HG03045 (cell line): ENCODE measurements at regions not wholly inside any gene's neighbourhood (a gene's known extent, or its start where the extent isn't known, plus 50 kb on each side); places are given as distances from the start of the nearest gene placed in this dataset.

ENCODE experiments used
- ATAC-seq: cut with Tn5 transposase; IDR thresholded peaks from one replicate; pipeline ENCODE4 v1.9.1; 2021; ENCODE audit warnings: mild to moderate bottlenecking, moderate library complexity; ENCODE audit not compliant: unreplicated experiment

DNA sequence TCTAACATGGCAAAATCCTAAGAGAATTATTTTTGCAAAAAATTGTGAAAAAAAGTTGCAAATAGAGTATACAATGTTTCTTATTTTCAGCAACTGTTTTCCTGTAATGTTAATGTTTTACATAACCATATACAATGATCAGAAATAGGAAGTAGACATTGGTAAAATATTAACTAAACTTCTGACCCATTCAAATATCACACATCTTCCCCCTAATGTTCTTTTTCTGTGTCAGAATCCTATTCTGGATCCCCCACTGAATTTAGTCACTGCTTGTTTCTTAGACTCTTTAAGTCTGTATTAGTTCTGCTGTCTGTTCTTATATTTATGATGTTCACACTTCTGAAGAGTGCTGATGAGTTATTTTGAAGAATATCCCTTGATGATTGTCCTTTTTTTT is 62.0 kb downstream of the HFE start:
- no peak for ATAC-seq

GRCh38 chr6:26152226-26153101 is 65.2 kb downstream of the HFE start:
- no peak for ATAC-seq

- no peak for ATAC-seq
These were observed 68.1 kb downstream of the HFE start for GRCh38 chr6:26155061-26155930.

DNA sequence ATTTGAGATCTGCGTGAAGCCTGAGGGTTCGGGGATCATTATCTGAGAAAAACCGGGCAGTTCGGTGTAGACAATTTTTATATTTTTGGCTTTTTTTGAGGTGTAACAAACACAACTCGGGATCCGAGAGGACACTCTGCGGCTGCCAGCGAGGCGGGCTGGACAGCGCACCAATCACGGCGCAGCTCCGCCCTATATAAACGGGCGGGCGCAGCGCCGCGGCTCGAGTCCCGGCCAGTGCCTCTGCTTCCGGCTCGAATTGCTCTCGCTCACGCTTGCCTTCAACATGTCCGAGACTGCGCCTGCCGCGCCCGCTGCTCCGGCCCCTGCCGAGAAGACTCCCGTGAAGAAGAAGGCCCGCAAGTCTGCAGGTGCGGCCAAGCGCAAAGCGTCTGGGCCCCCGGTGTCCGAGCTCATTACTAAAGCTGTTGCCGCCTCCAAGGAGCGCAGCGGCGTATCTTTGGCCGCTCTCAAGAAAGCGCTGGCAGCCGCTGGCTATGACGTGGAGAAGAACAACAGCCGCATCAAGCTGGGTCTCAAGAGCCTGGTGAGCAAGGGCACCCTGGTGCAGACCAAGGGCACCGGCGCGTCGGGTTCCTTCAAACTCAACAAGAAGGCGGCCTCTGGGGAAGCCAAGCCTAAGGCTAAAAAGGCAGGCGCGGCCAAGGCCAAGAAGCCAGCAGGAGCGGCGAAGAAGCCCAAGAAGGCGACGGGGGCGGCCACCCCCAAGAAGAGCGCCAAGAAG is 69.0 kb downstream of the HFE start:
- ATAC-seq, result peak; percentile 56

- peak; percentile 6 for ATAC-seq
These were observed 69.6 kb downstream of the HFE start for GRCh38 chr6:26156850-26157250.

GRCh38 chr6:26157251-26158075 is 70.2 kb downstream of the HFE start:
- peak; percentile 71 for ATAC-seq

DNA sequence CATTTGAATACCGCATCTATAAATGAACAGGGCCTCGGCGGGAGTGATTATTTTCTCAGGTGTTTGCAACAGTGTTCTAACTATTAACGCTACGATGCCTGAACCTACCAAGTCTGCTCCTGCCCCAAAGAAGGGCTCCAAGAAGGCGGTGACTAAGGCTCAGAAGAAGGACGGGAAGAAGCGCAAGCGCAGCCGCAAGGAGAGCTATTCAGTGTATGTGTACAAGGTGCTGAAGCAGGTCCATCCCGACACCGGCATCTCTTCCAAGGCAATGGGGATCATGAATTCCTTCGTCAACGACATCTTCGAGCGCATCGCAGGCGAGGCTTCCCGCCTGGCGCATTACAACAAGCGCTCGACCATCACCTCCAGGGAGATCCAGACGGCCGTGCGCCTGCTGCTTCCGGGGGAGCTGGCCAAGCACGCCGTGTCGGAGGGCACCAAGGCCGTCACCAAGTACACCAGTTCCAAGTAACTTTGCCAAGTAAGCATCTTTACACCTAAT is 70.9 kb downstream of the HFE start:
- ATAC-seq, result no peak

GRCh38 chr6:26158581-26159356 is 71.5 kb downstream of the HFE start:
- ATAC-seq, result no peak

DNA sequence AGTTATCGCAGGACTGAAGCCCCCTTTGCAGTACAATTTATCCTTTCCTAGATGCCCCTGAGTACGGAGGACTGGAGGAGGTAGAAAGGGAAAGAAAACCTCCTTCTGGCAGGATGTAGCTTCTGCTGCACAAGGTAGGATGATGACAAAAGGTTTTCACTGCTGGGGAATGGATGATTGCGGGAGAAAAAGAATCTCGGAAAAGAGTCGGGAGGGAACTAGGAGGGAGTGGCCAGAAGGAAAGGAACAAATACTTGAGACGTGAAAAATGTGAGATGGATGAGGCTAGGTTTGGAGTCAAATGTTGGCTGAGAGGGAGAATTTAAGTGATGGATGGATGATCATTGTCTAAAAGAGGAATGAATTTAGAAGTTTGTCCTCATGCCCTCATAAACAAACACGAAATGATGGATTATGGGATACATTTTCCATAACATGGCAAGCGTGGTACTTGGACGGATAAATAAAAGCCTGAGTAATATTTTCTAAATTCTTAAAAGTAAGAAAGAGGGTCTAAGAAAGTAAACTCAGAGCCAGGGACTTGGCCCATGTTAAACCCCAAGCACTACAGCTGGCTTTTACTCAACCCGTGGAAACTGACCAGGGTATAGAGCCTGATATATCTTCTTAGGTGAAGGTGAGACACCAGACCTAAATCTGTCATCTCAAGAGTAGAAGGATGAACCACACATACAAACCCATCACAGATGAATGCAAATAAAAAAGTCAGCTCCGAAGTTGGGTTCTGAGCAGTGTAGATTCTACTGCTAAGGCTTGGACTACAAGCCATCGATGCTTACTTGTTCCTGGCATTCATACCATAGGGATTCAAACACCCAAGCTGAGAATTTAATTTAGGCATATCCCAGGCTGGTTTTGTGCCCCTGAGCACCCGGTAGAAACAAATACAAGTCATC is 72.4 kb downstream of the HFE start:
- no peak for ATAC-seq

GRCh38 chr6:26161322-26161721 is 74.1 kb downstream of the HFE start:
- ATAC-seq, result no peak

DNA sequence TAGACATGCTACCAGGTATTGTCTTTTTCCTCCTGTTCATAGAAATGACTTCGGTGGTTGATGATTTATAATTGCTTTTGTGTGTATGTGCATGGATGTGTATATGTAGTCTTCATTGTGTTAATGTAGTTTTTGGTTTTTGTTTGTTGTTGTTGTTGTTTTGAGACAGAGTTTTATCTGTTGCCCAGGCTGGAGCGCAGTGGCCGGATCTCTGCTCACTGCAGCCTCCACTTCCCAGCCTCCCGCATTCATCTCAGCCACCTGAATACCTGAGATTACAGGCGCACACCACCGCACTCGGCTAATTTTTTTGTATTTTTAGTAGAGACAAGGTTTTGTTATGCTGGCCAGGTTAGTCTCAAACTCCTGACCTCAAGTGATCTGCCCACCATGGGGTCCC is 75.2 kb downstream of the HFE start:
- no peak for ATAC-seq

GRCh38 chr6:26163427-26164119 is 76.3 kb downstream of the HFE start:
- ATAC-seq, result no peak

- ATAC-seq, result no peak
These were observed 76.9 kb downstream of the HFE start for GRCh38 chr6:26164120-26164505.

DNA sequence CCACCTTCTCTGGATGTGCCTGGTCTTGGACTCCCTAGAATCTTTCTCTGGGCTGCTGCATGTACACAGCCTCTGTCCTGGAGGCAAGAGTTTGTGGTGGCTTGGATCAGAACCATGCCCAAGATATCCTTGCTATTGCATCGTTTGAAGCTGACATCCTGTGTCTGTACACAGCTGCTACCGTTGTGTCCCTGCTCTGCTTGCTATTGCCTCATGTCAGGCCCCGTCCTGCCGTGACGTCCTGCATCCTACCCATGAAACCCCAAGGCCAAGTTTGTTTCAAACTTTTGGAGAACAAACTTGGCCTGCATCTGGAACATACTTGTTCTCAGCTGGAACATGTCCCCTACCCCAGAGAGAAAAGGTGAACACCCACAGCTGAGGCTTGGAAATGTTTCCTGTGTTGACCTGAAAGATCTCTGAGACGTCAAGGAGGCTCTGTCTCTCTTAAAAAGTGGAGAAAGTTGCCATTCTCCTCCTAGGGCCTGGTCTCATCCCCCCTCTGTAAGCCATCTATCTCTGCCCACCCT is 78.1 kb downstream of the HFE start:
- no peak for ATAC-seq

DNA sequence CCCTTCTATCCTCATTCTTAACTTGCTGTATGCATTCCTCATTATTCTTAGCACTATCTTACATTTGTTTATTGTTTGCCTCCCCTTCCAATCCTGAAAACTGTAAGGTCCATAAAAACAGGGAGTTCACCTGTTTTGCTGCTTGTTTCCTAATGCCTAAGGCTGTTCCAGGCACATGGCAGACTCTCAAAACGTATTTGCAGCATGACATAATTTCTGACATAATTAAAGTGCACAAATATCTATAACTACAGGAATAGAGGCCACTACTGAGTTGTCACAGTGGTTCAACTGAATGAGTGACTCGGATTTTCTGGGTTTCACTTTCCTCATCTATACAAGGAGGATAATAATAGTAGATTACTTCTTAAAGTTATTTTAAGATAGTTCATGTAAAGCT is 83.0 kb downstream of the HFE start:
- no peak for ATAC-seq

- ATAC-seq, result peak; percentile 4
These were observed 84.0 kb downstream of the HFE start for GRCh38 chr6:26170951-26171841.

GRCh38 chr6:26172608-26172968 is 85.4 kb downstream of the HFE start:
- peak; percentile 7 for ATAC-seq
